Panc1 (cell line): ENCODE measurements at regions not wholly inside any gene's neighbourhood (a gene's known extent, or its start where the extent isn't known, plus 50 kb on each side); places are given as distances from the start of the nearest gene placed in this dataset.

Experiments used
- ATAC-seq: fragments of 200-7000 bp; cut with Tn5 transposase; 2 replicates; pipeline ENCODE4 v1.9.1; 2020; ENCODE audit warnings: mild to moderate bottlenecking, moderate library complexity
- BruUV-seq: library from RNA; stranded (reverse); fragments of 400-500 nt; replicated peaks from 2 replicates; lab custom pipeline; 2021; lab: Mats Ljungman, UMichigan
- CTCF ChIA-PET: fragments of 300-600 bp; sonication (Branson Sonifier 250); formaldehyde crosslinking; loops from one replicate; lab custom pipeline; 2022; ENCODE audit warnings: antibody characterized with exemption; lab: Charles Lee
- POLR2A ChIA-PET: fragments of 300-600 bp; sonication (Branson Sonifier 250); formaldehyde crosslinking; loops from one replicate; lab custom pipeline; 2022; ENCODE audit warnings: antibody characterized with exemption; lab: Charles Lee
- DNase-seq: peaks from one replicate; pipeline ENCODE4 v3.0.0-alpha.2; 2010; ENCODE audit warnings: low read depth, low spot score
- H3K27ac ChIP-seq: 2 replicates; pipeline ENCODE4 v1.5.1; 2011; ENCODE audit warnings: mild to moderate bottlenecking, low read length, inconsistent platforms
- H3K27me3 ChIP-seq: fragments of 200-500 bp; sonication (Bioruptor generic); 2 replicates; pipeline ENCODE4 v1.6.0; 2014; ENCODE audit warnings: low read length, inconsistent platforms; ENCODE audit not compliant: control insufficient read depth, insufficient read depth
- H3K36me3 ChIP-seq: fragments of 200-500 bp; sonication (Bioruptor generic); 2 replicates; pipeline ENCODE4 v1.5.1; 2014; ENCODE audit warnings: inconsistent platforms, mild to moderate bottlenecking, low read length, moderate library complexity; ENCODE audit not compliant: control insufficient read depth, insufficient read depth
- H3K4me1 ChIP-seq: 2 replicates; pipeline ENCODE4 v1.5.1; 2011; ENCODE audit warnings: inconsistent platforms, mild to moderate bottlenecking, low read length, moderate library complexity; ENCODE audit not compliant: control insufficient read depth, insufficient read depth
- H3K4me3 ChIP-seq, 2 experiments: 2 replicates each; pipeline ENCODE4 v1.5.1; 2011 to 2012; ENCODE audit warnings: low read depth in 2 of 2, low read length in 2 of 2, mild to moderate bottlenecking in 2 of 2, inconsistent platforms in 1 of 2, moderate library complexity in 1 of 2
- H3K9me3 ChIP-seq: fragments of 200-500 bp; sonication (Bioruptor generic); 2 replicates; pipeline ENCODE4 v1.5.1; 2014; ENCODE audit warnings: low read depth, mild to moderate bottlenecking, inconsistent platforms, low read length, moderate library complexity; ENCODE audit not compliant: control insufficient read depth, insufficient read depth
- CTCF ChIP-seq: fragments of 450-650 bp; IDR thresholded peaks from 2 replicates; pipeline ENCODE4 v1.5.1; 2017; ENCODE audit warnings: mild to moderate bottlenecking
- POLR2AphosphoS5 ChIP-seq: IDR thresholded peaks from 2 replicates; pipeline ENCODE4 v1.6.1; 2012; ENCODE audit warnings: mild to moderate bottlenecking, low read depth, low read length, moderate library complexity
- REST ChIP-seq, 2 experiments: IDR thresholded peaks; 2 replicates each; pipeline ENCODE4 v1.6.1; 2011 to 2012; ENCODE audit warnings: low read depth in 2 of 2, control low read depth in 1 of 2, low read length in 1 of 2, mild to moderate bottlenecking in 1 of 2, moderate library complexity in 1 of 2; ENCODE audit not compliant: insufficient read depth in 1 of 2
- SIN3A ChIP-seq: IDR thresholded peaks from 2 replicates; pipeline ENCODE4 v1.6.1; 2012; ENCODE audit warnings: low read depth, mild to moderate bottlenecking, low read length, moderate library complexity, borderline replicate concordance; ENCODE audit not compliant: insufficient read depth
- TCF7L2 ChIP-seq: IDR thresholded peaks from 2 replicates; pipeline ENCODE4 v1.6.1; 2011; ENCODE audit warnings: mild to moderate bottlenecking, low read depth, low read length, inconsistent platforms
- in situ Hi-C: cut with HindIII; loops from 2 replicates; pipeline ENCODE4 v1.10.0; 2016; ENCODE audit warnings: low sequenced_read_pairs, low pct_unique_long_range_greater_than_20kb
- intact Hi-C: fragments of 100-400 bp; cut with micrococcal nuclease; formaldehyde crosslinking; loops from one replicate; pipeline ENCODE4 v1.10.0; 2022; ENCODE audit not compliant: unreplicated experiment

GRCh38 chr9:79428422-79428821, 143.3 kb upstream of the TLE4 start:
- ATAC-seq (no peak), DNase-seq (no peak)
- ChIA-PET CTCF (no interaction called here), POLR2A (no interaction called here)
- H3K27ac ChIP-seq: no peak overlapping the region
- TF ChIP-seq CTCF (no peak), TCF7L2 (no peak)
- in situ Hi-C loops: no loop called here
- intact Hi-C loops: no loop called here
- BruUV-seq: no TSS peak
- H3K36me3 ChIP-seq: no peaks in the 10 kb centered on the region
- no peak overlapping the region for H3K4me3 ChIP-seq
- no peaks in the 10 kb centered on the region for H3K27me3 ChIP-seq
- no peaks in the 10 kb centered on the region for H3K4me1 ChIP-seq
- no peaks in the 10 kb centered on the region for H3K9me3 ChIP-seq

GRCh38 chr9:79430619-79431018, 141.1 kb upstream of the TLE4 start:
- intact Hi-C loops (no loop called here), in situ Hi-C loops (no loop called here)
- ChIA-PET CTCF (no interaction called here), POLR2A (no interaction called here)
- no TSS peak for BruUV-seq
- DNase-seq (no peak), ATAC-seq (no peak)
- Histone ChIP-seq H3K4me3 (no peak overlapping the region), H3K4me1 (no peaks in the 10 kb centered on the region), H3K9me3 (no peaks in the 10 kb centered on the region), H3K36me3 (no peaks in the 10 kb centered on the region), H3K27ac (no peak overlapping the region), H3K27me3 (no peaks in the 10 kb centered on the region)
- TF ChIP-seq POLR2AphosphoS5: no peak
- TF ChIP-seq CTCF: no peak
- no peak for TF ChIP-seq TCF7L2
- no peak for TF ChIP-seq SIN3A
- TF ChIP-seq REST (IDR thresholded peaks at IDR 0.05; ENCODE audit: insufficient read depth in 1 of 2, low read depth in 2 of 2, low read length in 1 of 2): no peak
